Peyer's patch (tissue), 4 donors: ENCODE measurements at regions not wholly inside any gene's neighbourhood (a gene's known extent, or its start where the extent isn't known, plus 50 kb on each side); places are given as distances from the start of the nearest gene placed in this dataset.

Source experiments
- CTCF ChIP-seq, 6 experiments: fragments of 450-650 bp in 4 of 6; fragments of 200-600 bp in 2 of 6; sonication (generic) in 1 of 6; IDR thresholded peaks; one replicate each; pipeline ENCODE4 v1.5.1; 2017 to 2019; ENCODE audit warnings: antibody characterized with exemption in 6 of 6, mild to moderate bottlenecking in 3 of 6, moderate library complexity in 1 of 6
- POLR2A ChIP-seq, 2 donors: fragments of 450-650 bp; IDR thresholded peaks; one replicate each; pipeline ENCODE4 v1.5.1; 2017; ENCODE audit warnings: antibody characterized with exemption in 2 of 2, mild to moderate bottlenecking in 2 of 2, moderate library complexity in 2 of 2

DNA sequence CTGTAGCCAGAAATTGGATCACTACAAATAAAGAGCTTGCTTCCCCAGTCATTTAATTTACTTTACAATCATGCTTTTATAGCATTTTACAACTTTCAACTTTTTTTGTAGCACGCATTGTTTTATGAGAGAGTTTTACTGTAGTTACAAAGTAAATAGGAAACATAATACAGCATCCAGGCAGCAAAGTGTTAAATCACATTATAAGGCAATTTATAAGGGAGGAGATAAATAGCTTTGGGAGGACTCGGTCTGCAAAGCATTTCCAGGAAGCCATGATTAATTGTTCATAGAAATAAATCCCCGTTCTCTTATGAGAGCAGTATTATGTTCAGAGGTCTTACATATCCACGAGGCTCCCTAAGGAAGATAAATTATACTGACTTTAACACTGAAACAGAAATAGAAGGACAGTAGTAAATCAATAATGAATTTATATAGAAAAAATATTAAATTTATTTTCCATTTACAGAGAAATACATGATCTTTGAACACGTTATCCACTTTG, 792.6 kb upstream of the RAG2 start:
- TF ChIP-seq CTCF (IDR thresholded peaks at IDR 0.05): no peak
- no peak for TF ChIP-seq POLR2A (IDR thresholded peaks at IDR 0.05)
